ENCODE measurements at regions not wholly inside any gene's neighbourhood (a gene's known extent, or its start where the extent isn't known, plus 50 kb on each side); places are given as distances from the start of the nearest gene placed in this dataset.

- no peak overlapping the region for H3K27ac ChIP-seq (ENCODE audit: extremely low read length, insufficient read depth, low read length)
- H2AFZ ChIP-seq (ENCODE audit: low read length), result no peak overlapping the region
- H4K20me1 ChIP-seq (ENCODE audit: insufficient read depth, low read length), result no peaks in the 10 kb centered on the region
- no peaks in the 10 kb centered on the region for H3K79me2 ChIP-seq (ENCODE audit: insufficient read depth, low read length)
- ATAC-seq (no peak), FAIRE-seq (no peak), DNase-seq (ENCODE audit: low spot score) (no peak)
- H3K4me3 ChIP-seq (replicated peaks in 1 of 3; ENCODE audit: insufficient read depth in 1 of 3, low read depth in 2 of 3, low read length in 3 of 3), result no peak overlapping the region
- no peaks in the 10 kb centered on the region for H3K36me3 ChIP-seq (replicated peaks in 1 of 2; ENCODE audit: control insufficient read depth in 1 of 2, insufficient read depth in 2 of 2, low read length in 2 of 2)
- intact Hi-C loops (cut with micrococcal nuclease; ENCODE audit: unreplicated experiment), result no loop called here
- POLR2A ChIA-PET, result no interaction called here
- TF ChIP-seq ZBTB20 (CRISPR knock-in tag; IDR thresholded peaks at IDR 0.05; ENCODE audit: borderline replicate concordance, low read depth) (no peak), NCOR1 (IDR thresholded peaks at IDR 0.05; ENCODE audit: borderline replicate concordance, low read length) (no peak), ZNF251 (CRISPR knock-in tag; IDR thresholded peaks at IDR 0.05) (no peak), ZNF33A (CRISPR knock-in tag; IDR thresholded peaks at IDR 0.05; ENCODE audit: borderline replicate concordance) (no peak), ZFP90 (CRISPR knock-in tag; IDR thresholded peaks at IDR 0.05; ENCODE audit: borderline replicate concordance) (no peak), EP300 (IDR thresholded peaks at IDR 0.05; ENCODE audit: low read depth in 2 of 2, low read length in 2 of 2) (no peak), EP300 (CRISPR knock-in tag; IDR thresholded peaks at IDR 0.05; ENCODE audit: borderline replicate concordance) (no peak), ZNF446 (CRISPR knock-in tag; IDR thresholded peaks at IDR 0.05) (no peak)
- no peaks in the 10 kb centered on the region for H3K4me1 ChIP-seq (ENCODE audit: insufficient read depth, low read length)
- no peaks in the 10 kb centered on the region for H3K9me3 ChIP-seq (ENCODE audit: low read length)
- BruUV-seq (replicated peaks), result no TSS peak
- H3K4me2 ChIP-seq (ENCODE audit: low read depth, low read length), result no peak overlapping the region
- CTCF ChIA-PET (ENCODE audit: low intra/inter-chr PET ratio, low total read pairs), result no interaction called here
- H3K27me3 ChIP-seq (ENCODE audit: control insufficient read depth in 1 of 2, insufficient read depth in 2 of 2, low read length in 2 of 2), result no peaks in the 10 kb centered on the region
- in situ Hi-C loops (cut with HindIII; ENCODE audit: extremely low pct_ligation_motif_present, low pct_unique_long_range_greater_than_20kb), result no loop called here
- 18% methylated on average over 5 of the region's 5 CpGs for WGBS (ENCODE audit: low lambda C conversion rate)
- no peak overlapping the region for H3K9ac ChIP-seq (ENCODE audit: insufficient read depth, low read depth, low read length)
Measured at GRCh38 chr5:128870373-128870772, 94.9 kb upstream of the SLC27A6 start.

GRCh38 chr5:128870923-128871322 lies 94.4 kb upstream of the SLC27A6 start:
- in situ Hi-C loops (cut with HindIII; ENCODE audit: extremely low pct_ligation_motif_present, low pct_unique_long_range_greater_than_20kb), result no loop called here
- H3K36me3 ChIP-seq (replicated peaks in 1 of 2; ENCODE audit: control insufficient read depth in 1 of 2, insufficient read depth in 2 of 2, low read length in 2 of 2), result no peaks in the 10 kb centered on the region
- FAIRE-seq (no peak), ATAC-seq (no peak), DNase-seq (ENCODE audit: low spot score) (no peak)
- no peak overlapping the region for H3K4me3 ChIP-seq (replicated peaks in 1 of 3; ENCODE audit: insufficient read depth in 1 of 3, low read depth in 2 of 3, low read length in 3 of 3)
- H3K9ac ChIP-seq (ENCODE audit: insufficient read depth, low read depth, low read length), result no peak overlapping the region
- H3K4me2 ChIP-seq (ENCODE audit: low read depth, low read length), result no peak overlapping the region
- POLR2A ChIA-PET, result no interaction called here
- no peak overlapping the region for H2AFZ ChIP-seq (ENCODE audit: low read length)
- WGBS (ENCODE audit: low lambda C conversion rate), result 2% methylated on average over 3 of the region's 3 CpGs
- H3K27me3 ChIP-seq (ENCODE audit: control insufficient read depth in 1 of 2, insufficient read depth in 2 of 2, low read length in 2 of 2), result no peaks in the 10 kb centered on the region
- intact Hi-C loops (cut with micrococcal nuclease; ENCODE audit: unreplicated experiment), result no loop called here
- no peak overlapping the region for H3K27ac ChIP-seq (ENCODE audit: extremely low read length, insufficient read depth, low read length)
- H3K4me1 ChIP-seq (ENCODE audit: insufficient read depth, low read length), result no peaks in the 10 kb centered on the region
- BruUV-seq (replicated peaks), result no TSS peak
- CTCF ChIA-PET (ENCODE audit: low intra/inter-chr PET ratio, low total read pairs), result no interaction called here
- H3K79me2 ChIP-seq (ENCODE audit: insufficient read depth, low read length), result no peaks in the 10 kb centered on the region
- no peaks in the 10 kb centered on the region for H3K9me3 ChIP-seq (ENCODE audit: low read length)
- no peaks in the 10 kb centered on the region for H4K20me1 ChIP-seq (ENCODE audit: insufficient read depth, low read length)
- TF ChIP-seq ATRX (CRISPR knock-in tag; IDR thresholded peaks at IDR 0.05; ENCODE audit: borderline replicate concordance) (no peak), HNRNPL (IDR thresholded peaks at IDR 0.05; ENCODE audit: low read depth, low read length) (no peak), HMG20A (CRISPR knock-in tag; IDR thresholded peaks at IDR 0.05; ENCODE audit: borderline replicate concordance) (no peak), ZFP90 (CRISPR knock-in tag; IDR thresholded peaks at IDR 0.05; ENCODE audit: borderline replicate concordance) (no peak), ZNF142 (CRISPR knock-in tag; IDR thresholded peaks at IDR 0.05) (no peak), ZNF296 (CRISPR knock-in tag; conservative IDR thresholded peaks at IDR 0.05) (no peak), JUN (CRISPR knock-in tag; IDR thresholded peaks at IDR 0.05) (no peak)

Data from HepG2 (cell line).